GM23338 (cell line): ENCODE measurements at regions not wholly inside any gene's neighbourhood (a gene's known extent, or its start where the extent isn't known, plus 50 kb on each side); places are given as distances from the start of the nearest gene placed in this dataset.

Source experiments
- ATAC-seq: fragments of 200-7000 bp; cut with Tn5 transposase; 3 replicates; pipeline ENCODE4 v1.9.1; 2020
- DNase-seq: peaks from one replicate; pipeline ENCODE4 v3.0.0-alpha.2; 2015; ENCODE audit warnings: low spot score
- H2AFZ ChIP-seq: fragments of 200-600 bp; sonication (generic); 2 replicates; pipeline ENCODE4 v1.8.0; 2016; ENCODE audit warnings: antibody characterized with exemption, mild to moderate bottlenecking, moderate library complexity
- H3F3A ChIP-seq: fragments of 200-600 bp; sonication (generic); replicated peaks from 2 replicates; pipeline ENCODE4 v1.8.0; 2017; ENCODE audit warnings: antibody characterized with exemption, mixed run types, low read depth
- H3K27ac ChIP-seq: fragments of 200-600 bp; sonication (generic); 2 replicates; pipeline ENCODE4 v1.6.1; 2016; ENCODE audit warnings: low read depth
- H3K27me3 ChIP-seq: fragments of 200-600 bp; sonication (generic); 2 replicates; pipeline ENCODE4 v1.8.0; 2016; ENCODE audit warnings: mild to moderate bottlenecking, mixed run types, moderate library complexity; ENCODE audit not compliant: insufficient read depth
- H3K36me3 ChIP-seq: fragments of 200-600 bp; sonication (generic); 2 replicates; pipeline ENCODE4 v1.8.0; 2016; ENCODE audit warnings: mild to moderate bottlenecking; ENCODE audit not compliant: insufficient read depth
- H3K4me1 ChIP-seq: fragments of 200-600 bp; sonication (generic); 2 replicates; pipeline ENCODE4 v1.8.0; 2016; ENCODE audit warnings: mild to moderate bottlenecking, moderate library complexity; ENCODE audit not compliant: insufficient read depth
- H3K4me2 ChIP-seq: fragments of 200-600 bp; sonication (generic); 2 replicates; pipeline ENCODE4 v1.7.1; 2017; ENCODE audit warnings: mixed run types
- H3K4me3 ChIP-seq: fragments of 200-600 bp; sonication (generic); 2 replicates; pipeline ENCODE4 v1.6.1; 2016; ENCODE audit warnings: mixed run types
- H3K79me2 ChIP-seq: fragments of 200-600 bp; sonication (generic); replicated peaks from 2 replicates; pipeline ENCODE4 v1.8.0; 2017; ENCODE audit warnings: mild to moderate bottlenecking; ENCODE audit not compliant: insufficient read depth
- H3K9me2 ChIP-seq: fragments of 200-600 bp; sonication (generic); 2 replicates; pipeline ENCODE4 v1.8.0; 2017; ENCODE audit not compliant: insufficient read depth
- H4K20me1 ChIP-seq: fragments of 200-600 bp; sonication (generic); replicated peaks from 2 replicates; pipeline ENCODE4 v1.8.0; 2017; ENCODE audit warnings: mild to moderate bottlenecking; ENCODE audit not compliant: insufficient read depth
- H3K27ac Mint-ChIP-seq: 2 replicates; pipeline ENCODE4 v1.8.0; 2020; ENCODE audit warnings: inconsistent platforms, mild to moderate bottlenecking, moderate library complexity, mixed read lengths
- H3K27me3 Mint-ChIP-seq: 3 replicates; pipeline ENCODE4 v1.8.0; 2022; ENCODE audit warnings: low read depth, mild to moderate bottlenecking, moderate library complexity, mixed read lengths, inconsistent platforms; ENCODE audit not compliant: insufficient read depth, poor library complexity
- H3K36me3 Mint-ChIP-seq: 3 replicates; pipeline ENCODE4 v1.8.0; 2021; ENCODE audit warnings: low read depth, mild to moderate bottlenecking, inconsistent platforms, moderate library complexity, mixed read lengths
- H3K4me1 Mint-ChIP-seq: 3 replicates; pipeline ENCODE4 v1.8.0; 2020; ENCODE audit warnings: mild to moderate bottlenecking, inconsistent platforms, mixed read lengths
- H3K4me3 Mint-ChIP-seq: 3 replicates; pipeline ENCODE4 v1.8.0; 2021; ENCODE audit warnings: moderate library complexity, mild to moderate bottlenecking, inconsistent platforms, mixed read lengths
- H3K9me3 Mint-ChIP-seq: 3 replicates; pipeline ENCODE4 v1.8.0; 2020; ENCODE audit warnings: moderate library complexity, mild to moderate bottlenecking, inconsistent platforms, mixed read lengths
- CREB1 ChIP-seq: fragments of 250-450 bp; sonication (Bioruptor Pico); IDR thresholded peaks from 2 replicates; pipeline ENCODE4 v1.5.0; 2020; ENCODE audit warnings: low read depth, mild to moderate bottlenecking, moderate library complexity
- EZH2 ChIP-seq: fragments of 200-600 bp; sonication (generic); IDR thresholded peaks from one replicate; pipeline ENCODE4 v1.8.0; 2017; ENCODE audit warnings: antibody characterized with exemption, mild to moderate bottlenecking, low read depth; ENCODE audit not compliant: unreplicated experiment
- EZH2phosphoT487 ChIP-seq: fragments of 200-600 bp; sonication (generic); IDR thresholded peaks from one replicate; pipeline ENCODE4 v1.8.1; 2018; ENCODE audit warnings: antibody characterized with exemption; ENCODE audit not compliant: unreplicated experiment
- JUNB ChIP-seq: IDR thresholded peaks from one replicate; pipeline ENCODE4 v1.6.1; 2016; ENCODE audit warnings: antibody characterized with exemption; ENCODE audit not compliant: unreplicated experiment
- STAT1 ChIP-seq: IDR thresholded peaks from one replicate; pipeline ENCODE4 v1.6.1; 2016; ENCODE audit warnings: antibody characterized with exemption; ENCODE audit not compliant: unreplicated experiment
- ZNF114 ChIP-seq: fragments of 250-450 bp; sonication (Bioruptor Pico); IDR thresholded peaks from 2 replicates; pipeline ENCODE4 v1.5.0; 2020; ENCODE audit warnings: mild to moderate bottlenecking, moderate library complexity
- TF ChIP-seq, protein P1 (sequence below): IDR thresholded peaks from 2 replicates; pipeline ENCODE4 v1.6.1; 2016; ENCODE audit warnings: antibody characterized with exemption
- TF ChIP-seq, protein P2 (sequence below): fragments of 250-450 bp; sonication (Bioruptor Pico); IDR thresholded peaks from 2 replicates; pipeline ENCODE4 v1.5.0; 2020; ENCODE audit warnings: mild to moderate bottlenecking, moderate library complexity

DNA sequence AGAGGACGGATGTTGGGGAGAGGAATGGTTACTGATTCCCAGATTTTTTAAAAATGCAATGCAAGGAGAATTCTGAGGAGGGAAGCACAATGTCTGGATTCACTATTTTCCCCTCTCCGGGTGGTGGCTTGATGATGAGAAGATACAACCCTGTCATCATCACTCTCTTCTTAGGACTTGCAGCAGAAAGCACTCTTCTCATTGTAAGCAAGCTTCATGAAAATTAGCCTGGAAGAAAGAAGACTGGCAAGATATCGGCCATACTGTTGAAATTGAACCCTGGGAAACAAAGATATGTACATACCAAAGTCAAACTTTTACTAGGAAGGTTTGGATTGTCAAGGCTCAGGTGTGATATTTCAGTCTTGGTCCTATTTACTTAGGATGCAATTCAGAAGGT, 195.7 kb downstream of the EDN1 start:
- H3K36me3 ChIP-seq: no peaks in the 10 kb centered on the region
- no peak overlapping the region for H3K4me3 ChIP-seq
- TF ChIP-seq, protein P1, sequence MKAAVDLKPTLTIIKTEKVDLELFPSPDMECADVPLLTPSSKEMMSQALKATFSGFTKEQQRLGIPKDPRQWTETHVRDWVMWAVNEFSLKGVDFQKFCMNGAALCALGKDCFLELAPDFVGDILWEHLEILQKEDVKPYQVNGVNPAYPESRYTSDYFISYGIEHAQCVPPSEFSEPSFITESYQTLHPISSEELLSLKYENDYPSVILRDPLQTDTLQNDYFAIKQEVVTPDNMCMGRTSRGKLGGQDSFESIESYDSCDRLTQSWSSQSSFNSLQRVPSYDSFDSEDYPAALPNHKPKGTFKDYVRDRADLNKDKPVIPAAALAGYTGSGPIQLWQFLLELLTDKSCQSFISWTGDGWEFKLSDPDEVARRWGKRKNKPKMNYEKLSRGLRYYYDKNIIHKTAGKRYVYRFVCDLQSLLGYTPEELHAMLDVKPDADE: no peak
- no peak for TF ChIP-seq JUNB
- no peak for TF ChIP-seq EZH2phosphoT487
- TF ChIP-seq ZNF114 (CRISPR knock-in tag): no peak
- no peak for TF ChIP-seq CREB1
- TF ChIP-seq, protein P2, sequence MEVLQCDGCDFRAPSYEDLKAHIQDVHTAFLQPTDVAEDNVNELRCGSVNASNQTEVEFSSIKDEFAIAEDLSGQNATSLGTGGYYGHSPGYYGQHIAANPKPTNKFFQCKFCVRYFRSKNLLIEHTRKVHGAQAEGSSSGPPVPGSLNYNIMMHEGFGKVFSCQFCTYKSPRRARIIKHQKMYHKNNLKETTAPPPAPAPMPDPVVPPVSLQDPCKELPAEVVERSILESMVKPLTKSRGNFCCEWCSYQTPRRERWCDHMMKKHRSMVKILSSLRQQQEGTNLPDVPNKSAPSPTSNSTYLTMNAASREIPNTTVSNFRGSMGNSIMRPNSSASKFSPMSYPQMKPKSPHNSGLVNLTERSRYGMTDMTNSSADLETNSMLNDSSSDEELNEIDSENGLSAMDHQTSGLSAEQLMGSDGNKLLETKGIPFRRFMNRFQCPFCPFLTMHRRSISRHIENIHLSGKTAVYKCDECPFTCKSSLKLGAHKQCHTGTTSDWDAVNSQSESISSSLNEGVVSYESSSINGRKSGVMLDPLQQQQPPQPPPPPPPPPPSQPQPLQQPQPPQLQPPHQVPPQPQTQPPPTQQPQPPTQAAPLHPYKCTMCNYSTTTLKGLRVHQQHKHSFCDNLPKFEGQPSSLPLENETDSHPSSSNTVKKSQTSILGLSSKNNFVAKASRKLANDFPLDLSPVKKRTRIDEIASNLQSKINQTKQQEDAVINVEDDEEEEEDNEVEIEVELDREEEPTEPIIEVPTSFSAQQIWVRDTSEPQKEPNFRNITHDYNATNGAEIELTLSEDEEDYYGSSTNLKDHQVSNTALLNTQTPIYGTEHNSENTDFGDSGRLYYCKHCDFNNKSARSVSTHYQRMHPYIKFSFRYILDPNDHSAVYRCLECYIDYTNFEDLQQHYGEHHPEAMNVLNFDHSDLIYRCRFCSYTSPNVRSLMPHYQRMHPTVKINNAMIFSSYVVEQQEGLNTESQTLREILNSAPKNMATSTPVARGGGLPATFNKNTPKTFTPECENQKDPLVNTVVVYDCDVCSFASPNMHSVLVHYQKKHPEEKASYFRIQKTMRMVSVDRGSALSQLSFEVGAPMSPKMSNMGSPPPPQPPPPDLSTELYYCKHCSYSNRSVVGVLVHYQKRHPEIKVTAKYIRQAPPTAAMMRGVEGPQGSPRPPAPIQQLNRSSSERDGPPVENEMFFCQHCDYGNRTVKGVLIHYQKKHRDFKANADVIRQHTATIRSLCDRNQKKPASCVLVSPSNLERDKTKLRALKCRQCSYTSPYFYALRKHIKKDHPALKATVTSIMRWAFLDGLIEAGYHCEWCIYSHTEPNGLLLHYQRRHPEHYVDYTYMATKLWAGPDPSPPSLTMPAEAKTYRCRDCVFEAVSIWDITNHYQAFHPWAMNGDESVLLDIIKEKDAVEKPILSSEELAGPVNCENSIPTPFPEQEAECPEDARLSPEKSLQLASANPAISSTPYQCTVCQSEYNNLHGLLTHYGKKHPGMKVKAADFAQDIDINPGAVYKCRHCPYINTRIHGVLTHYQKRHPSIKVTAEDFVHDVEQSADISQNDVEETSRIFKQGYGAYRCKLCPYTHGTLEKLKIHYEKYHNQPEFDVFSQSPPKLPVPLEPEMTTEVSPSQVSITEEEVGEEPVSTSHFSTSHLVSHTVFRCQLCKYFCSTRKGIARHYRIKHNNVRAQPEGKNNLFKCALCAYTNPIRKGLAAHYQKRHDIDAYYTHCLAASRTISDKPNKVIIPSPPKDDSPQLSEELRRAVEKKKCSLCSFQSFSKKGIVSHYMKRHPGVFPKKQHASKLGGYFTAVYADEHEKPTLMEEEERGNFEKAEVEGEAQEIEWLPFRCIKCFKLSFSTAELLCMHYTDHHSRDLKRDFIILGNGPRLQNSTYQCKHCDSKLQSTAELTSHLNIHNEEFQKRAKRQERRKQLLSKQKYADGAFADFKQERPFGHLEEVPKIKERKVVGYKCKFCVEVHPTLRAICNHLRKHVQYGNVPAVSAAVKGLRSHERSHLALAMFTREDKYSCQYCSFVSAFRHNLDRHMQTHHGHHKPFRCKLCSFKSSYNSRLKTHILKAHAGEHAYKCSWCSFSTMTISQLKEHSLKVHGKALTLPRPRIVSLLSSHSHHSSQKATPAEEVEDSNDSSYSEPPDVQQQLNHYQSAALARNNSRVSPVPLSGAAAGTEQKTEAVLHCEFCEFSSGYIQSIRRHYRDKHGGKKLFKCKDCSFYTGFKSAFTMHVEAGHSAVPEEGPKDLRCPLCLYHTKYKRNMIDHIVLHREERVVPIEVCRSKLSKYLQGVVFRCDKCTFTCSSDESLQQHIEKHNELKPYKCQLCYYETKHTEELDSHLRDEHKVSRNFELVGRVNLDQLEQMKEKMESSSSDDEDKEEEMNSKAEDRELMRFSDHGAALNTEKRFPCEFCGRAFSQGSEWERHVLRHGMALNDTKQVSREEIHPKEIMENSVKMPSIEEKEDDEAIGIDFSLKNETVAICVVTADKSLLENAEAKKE (CRISPR knock-in tag): no peak
- TF ChIP-seq EZH2: no peak
- no peak for TF ChIP-seq STAT1
- Mint-ChIP-seq H3K27me3 (no peaks in the 10 kb centered on the region), H3K36me3 (no peaks in the 10 kb centered on the region), H3K9me3 (no peaks in the 10 kb centered on the region), H3K4me3 (no peak overlapping the region), H3K4me1 (peaks cover 9% of the 10 kb centered on the region), H3K27ac (no peak overlapping the region)
- ATAC-seq: no peak
- no peaks in the 10 kb centered on the region for H3K4me1 ChIP-seq
- no peak overlapping the region for H3K27ac ChIP-seq
- 0 out of 2 replicates have a peak overlapping the region, but pooled peaks have one; percentile 30 for H2AFZ ChIP-seq
- no peak for DNase-seq
- no peaks in the 10 kb centered on the region for H3K9me2 ChIP-seq
- no peaks in the 10 kb centered on the region for H4K20me1 ChIP-seq
- H3F3A ChIP-seq: no peaks in the 10 kb centered on the region
- H3K4me2 ChIP-seq: no peak overlapping the region
- H3K27me3 ChIP-seq: no peaks in the 10 kb centered on the region
- H3K79me2 ChIP-seq: no peaks in the 10 kb centered on the region
